PFSK-1 (cell line): ENCODE measurements at regions not wholly inside any gene's neighbourhood (a gene's known extent, or its start where the extent isn't known, plus 50 kb on each side); places are given as distances from the start of the nearest gene placed in this dataset.

Experiments
- FOXP2 ChIP-seq: optimal IDR thresholded peaks from 2 replicates; pipeline ENCODE3; 2011; ENCODE audit warnings: borderline replicate concordance, control low read depth, inconsistent platforms; ENCODE audit not compliant: insufficient read depth; ENCODE audit errors: extremely low read length, extremely low read depth
- POLR2AphosphoS5 ChIP-seq: IDR thresholded peaks from 2 replicates; pipeline ENCODE4 v1.6.1; 2012; ENCODE audit warnings: low read depth, mild to moderate bottlenecking, control low read depth, low read length, moderate library complexity
- SIN3A ChIP-seq: IDR thresholded peaks from 2 replicates; pipeline ENCODE4 v1.6.1; 2012; ENCODE audit warnings: mild to moderate bottlenecking, low read length, moderate library complexity, borderline replicate concordance; ENCODE audit not compliant: insufficient read depth
- TAF1 ChIP-seq: IDR thresholded peaks from 2 replicates; pipeline ENCODE4 v1.6.1; 2012; ENCODE audit warnings: low read length, control low read depth, borderline replicate concordance; ENCODE audit not compliant: insufficient read depth
- TF ChIP-seq, protein P1 (sequence below), 2 experiments: IDR thresholded peaks; 2 replicates each; pipeline versions ENCODE4 v1.6.1 to v1.8.0; 2011 to 2012; ENCODE audit warnings: low read depth in 2 of 2, low read length in 2 of 2, control low read depth in 1 of 2, inconsistent platforms in 1 of 2, mild to moderate bottlenecking in 1 of 2, moderate library complexity in 1 of 2; ENCODE audit not compliant: insufficient read depth in 1 of 2

DNA sequence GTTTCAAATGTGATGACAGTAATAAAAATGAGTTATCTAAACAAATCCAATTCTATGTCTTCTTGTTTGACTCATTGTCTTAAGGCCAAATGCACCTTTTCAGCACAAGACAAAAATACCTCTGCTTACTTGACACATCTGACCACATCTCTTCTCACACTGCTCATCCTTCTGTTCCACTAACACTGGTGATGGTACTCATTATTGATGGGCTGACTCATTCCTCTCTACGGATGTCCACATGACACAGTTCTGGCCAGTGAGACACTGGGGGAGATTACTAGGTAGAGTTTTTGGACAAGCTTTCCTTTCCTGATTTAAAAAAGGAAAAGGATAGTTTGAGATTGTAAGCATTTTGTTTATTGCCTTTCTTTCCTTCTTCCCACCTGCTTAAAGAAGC lies 410.6 kb upstream of the THRB start:
- TF ChIP-seq TAF1 (no peak), FOXP2 (no peak), POLR2AphosphoS5 (no peak), SIN3A (no peak)
- TF ChIP-seq, protein P1, sequence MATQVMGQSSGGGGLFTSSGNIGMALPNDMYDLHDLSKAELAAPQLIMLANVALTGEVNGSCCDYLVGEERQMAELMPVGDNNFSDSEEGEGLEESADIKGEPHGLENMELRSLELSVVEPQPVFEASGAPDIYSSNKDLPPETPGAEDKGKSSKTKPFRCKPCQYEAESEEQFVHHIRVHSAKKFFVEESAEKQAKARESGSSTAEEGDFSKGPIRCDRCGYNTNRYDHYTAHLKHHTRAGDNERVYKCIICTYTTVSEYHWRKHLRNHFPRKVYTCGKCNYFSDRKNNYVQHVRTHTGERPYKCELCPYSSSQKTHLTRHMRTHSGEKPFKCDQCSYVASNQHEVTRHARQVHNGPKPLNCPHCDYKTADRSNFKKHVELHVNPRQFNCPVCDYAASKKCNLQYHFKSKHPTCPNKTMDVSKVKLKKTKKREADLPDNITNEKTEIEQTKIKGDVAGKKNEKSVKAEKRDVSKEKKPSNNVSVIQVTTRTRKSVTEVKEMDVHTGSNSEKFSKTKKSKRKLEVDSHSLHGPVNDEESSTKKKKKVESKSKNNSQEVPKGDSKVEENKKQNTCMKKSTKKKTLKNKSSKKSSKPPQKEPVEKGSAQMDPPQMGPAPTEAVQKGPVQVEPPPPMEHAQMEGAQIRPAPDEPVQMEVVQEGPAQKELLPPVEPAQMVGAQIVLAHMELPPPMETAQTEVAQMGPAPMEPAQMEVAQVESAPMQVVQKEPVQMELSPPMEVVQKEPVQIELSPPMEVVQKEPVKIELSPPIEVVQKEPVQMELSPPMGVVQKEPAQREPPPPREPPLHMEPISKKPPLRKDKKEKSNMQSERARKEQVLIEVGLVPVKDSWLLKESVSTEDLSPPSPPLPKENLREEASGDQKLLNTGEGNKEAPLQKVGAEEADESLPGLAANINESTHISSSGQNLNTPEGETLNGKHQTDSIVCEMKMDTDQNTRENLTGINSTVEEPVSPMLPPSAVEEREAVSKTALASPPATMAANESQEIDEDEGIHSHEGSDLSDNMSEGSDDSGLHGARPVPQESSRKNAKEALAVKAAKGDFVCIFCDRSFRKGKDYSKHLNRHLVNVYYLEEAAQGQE (IDR thresholded peaks at IDR 0.05; ENCODE audit: insufficient read depth in 1 of 2, low read depth in 2 of 2, low read length in 2 of 2): no peak

DNA sequence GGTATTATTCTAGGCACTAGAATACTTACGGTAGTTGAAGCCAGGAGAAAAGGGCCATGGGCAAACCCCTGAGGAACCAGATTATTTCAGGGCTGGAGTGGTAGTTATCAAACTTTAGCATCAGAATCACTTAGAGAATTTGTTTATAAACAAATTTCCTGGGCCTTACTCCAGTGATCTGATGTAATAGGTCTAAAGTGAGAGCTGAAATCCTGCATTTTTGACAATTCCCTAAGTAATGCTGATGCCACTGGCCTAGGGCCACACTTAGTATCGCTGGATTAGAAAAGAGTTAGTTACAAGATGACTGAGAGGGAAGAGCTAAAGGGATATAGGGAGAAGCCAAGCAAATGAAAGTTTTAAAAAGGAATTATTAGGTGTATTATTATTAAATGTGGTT lies 412.5 kb upstream of the THRB start:
- no peak for TF ChIP-seq TAF1
- no peak for TF ChIP-seq POLR2AphosphoS5
- TF ChIP-seq FOXP2: no peak
- TF ChIP-seq, protein P1 (IDR thresholded peaks at IDR 0.05; ENCODE audit: insufficient read depth in 1 of 2, low read depth in 2 of 2, low read length in 2 of 2): no peak
- no peak for TF ChIP-seq SIN3A

DNA sequence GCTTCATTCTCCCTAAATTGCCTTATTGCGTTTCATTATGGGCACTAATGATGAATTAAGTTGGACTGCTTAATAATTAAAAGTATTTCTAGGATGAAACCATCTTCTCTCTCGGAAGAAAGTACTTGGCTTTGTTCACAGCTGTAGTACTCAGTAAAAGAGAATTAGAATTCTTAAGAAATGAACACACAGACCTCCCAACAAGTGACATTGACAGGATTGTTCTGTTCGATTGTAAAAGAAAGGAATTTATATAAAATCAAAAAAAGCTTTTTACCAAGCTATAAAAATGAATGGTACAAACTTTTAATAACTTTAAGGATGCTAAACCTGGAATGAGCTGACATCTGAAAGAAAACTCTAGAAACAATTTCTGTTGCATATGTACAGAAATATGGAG lies 416.4 kb upstream of the THRB start:
- TF ChIP-seq, protein P1 (IDR thresholded peaks at IDR 0.05; ENCODE audit: insufficient read depth in 1 of 2, low read depth in 2 of 2, low read length in 2 of 2): no peak
- no peak for TF ChIP-seq SIN3A

DNA sequence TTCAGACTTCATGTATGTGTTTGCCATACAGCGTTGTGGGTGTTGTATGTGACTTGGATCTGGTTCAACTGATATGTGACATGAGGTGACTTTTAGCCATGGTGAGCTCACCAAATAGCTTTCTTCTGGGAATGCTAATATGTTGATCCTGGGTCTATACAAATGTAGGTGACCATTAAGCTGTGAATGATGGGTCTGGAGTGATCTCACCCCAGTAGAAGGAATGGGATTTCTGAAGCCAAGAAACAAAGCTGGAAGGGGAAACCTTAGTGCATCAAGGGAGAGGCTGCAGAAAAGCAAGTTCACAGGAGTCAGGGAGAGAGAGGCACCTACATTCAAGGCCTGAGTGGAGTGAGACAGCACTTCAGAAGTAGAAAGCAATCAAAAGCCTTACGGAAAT lies 421.0 kb upstream of the THRB start:
- TF ChIP-seq TAF1 (no peak), POLR2AphosphoS5 (no peak), SIN3A (no peak), FOXP2 (no peak)
- TF ChIP-seq, protein P1 (IDR thresholded peaks at IDR 0.05; ENCODE audit: insufficient read depth in 1 of 2, low read depth in 2 of 2, low read length in 2 of 2): no peak

DNA sequence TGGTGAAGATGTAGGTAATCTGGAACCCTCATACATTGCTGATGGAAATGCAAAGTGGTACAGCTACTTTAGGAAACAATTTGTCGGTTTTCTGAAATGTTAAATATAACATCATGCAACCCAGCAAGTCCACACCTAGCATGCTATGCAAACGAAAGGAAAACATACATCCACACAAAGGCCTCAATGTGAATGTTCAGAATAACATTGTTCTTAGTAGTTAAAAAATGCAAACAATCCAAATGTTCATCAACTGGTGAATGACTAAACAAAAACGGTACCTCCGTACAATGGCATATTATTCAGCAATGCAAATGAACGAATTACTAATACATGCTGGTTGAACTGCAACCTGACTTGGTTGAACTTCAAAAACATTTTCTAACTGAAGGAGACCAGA lies 423.3 kb upstream of the THRB start:
- no peak for TF ChIP-seq TAF1
- TF ChIP-seq POLR2AphosphoS5: no peak
- TF ChIP-seq, protein P1 (IDR thresholded peaks at IDR 0.05; ENCODE audit: insufficient read depth in 1 of 2, low read depth in 2 of 2, low read length in 2 of 2): no peak
